GM18861 (cell line): ENCODE measurements at regions not wholly inside any gene's neighbourhood (a gene's known extent, or its start where the extent isn't known, plus 50 kb on each side); places are given as distances from the start of the nearest gene placed in this dataset.
"Not testable (repeated sequence)": the region's sequence is repeated elsewhere in the genome, so short reads cannot be mapped to it uniquely, and the experiment has no call there.

Source experiments
- ATAC-seq: cut with Tn5 transposase; IDR thresholded peaks from one replicate; pipeline ENCODE4 v1.9.1; 2021; ENCODE audit not compliant: unreplicated experiment

DNA sequence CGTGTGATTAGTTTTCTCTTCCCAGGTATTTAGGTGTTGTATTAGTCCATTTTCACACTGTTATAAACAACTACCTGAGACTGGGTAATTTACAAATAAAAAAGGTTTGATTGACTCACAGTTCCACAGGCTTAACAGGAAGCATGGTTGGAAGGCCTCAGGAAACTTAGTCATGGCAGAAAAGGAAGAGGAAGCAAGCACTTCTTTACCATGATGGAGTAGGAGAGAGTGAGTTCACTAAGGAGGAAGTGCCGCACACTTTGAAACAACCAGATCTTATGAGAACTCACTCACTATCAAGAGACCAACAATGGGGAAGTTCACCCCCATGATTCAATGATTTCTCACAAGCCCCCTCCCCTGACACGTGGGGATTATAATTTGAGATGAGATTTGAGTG is 1343.7 kb upstream of the GOT2 start:
- no peak for ATAC-seq

DNA sequence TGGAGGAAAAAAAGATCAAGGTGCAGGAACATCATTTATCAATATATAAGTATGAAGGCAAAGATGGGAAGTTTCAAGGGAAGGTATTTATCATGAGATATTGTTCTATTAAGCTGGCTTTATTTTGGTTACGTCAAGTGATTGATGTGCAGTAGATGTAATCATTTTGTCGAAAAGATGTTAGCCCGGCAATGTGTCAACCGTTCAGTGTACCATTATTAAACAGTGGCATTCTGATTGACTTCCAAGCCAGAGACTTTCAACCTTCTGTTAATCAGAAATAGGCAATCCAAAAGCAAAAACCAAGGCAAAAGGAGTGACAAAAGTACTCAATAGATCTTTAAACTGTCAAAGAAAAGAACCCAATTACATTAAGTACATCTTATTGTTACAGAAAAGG is 1340.3 kb upstream of the GOT2 start:
- ATAC-seq = no peak

DNA sequence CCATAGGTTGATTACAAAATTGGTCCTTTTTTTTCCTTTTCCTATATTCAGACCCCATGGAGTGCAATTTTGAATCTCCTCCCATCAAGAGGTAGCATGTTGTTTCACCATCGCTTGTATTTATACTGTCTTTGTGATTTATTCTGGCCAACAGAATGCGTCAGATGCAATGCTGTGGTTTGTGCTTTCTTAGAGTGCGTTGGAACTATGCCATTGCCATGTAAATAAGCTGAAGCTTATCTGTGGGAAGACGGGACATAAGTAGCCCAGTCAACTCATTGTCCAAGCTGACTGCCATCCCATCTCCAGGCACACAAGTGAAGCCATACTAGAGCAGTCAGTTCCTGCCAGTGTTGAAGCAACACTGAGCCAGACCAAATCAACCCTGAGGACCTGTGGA is 1339.3 kb upstream of the GOT2 start:
- no peak for ATAC-seq

DNA sequence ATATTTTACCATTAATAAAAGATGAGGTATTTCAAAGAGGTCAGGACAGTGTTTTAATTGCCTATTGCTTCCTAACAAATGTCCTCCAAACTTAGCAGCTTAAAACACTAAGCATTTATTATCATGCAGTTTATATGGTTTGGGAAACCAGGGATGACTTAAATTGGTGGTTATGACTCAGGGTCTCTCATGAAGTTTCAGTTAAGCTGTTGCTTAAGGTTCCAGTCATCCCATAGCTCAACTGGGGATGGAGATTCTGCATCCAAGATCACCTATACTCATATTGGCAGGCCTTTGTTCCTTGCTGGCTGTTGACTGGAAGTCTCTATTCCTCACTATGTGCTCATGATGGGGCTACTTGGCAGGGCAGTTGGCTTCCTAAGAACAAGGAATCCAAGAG is 1329.9 kb upstream of the GOT2 start:
- no peak for ATAC-seq

DNA sequence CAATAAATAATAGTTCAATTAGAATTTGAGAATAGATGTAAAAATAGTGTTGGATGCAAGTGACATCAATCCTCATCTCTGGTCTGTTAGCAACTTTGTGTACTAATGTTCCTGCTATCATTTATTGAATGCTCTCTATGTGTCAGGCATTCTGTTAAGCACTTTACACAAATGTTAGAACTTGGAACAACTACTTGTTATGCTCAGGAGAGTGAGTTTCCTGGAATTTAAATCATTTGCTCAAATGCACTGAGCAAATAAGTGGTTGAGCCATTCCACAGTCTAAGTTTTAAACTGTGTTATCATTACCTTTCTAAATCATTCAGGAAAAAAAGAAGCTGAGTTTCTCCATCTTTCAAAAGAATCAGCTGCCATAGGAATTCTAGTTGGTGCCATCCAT is 1327.3 kb upstream of the GOT2 start:
- no peak for ATAC-seq

DNA sequence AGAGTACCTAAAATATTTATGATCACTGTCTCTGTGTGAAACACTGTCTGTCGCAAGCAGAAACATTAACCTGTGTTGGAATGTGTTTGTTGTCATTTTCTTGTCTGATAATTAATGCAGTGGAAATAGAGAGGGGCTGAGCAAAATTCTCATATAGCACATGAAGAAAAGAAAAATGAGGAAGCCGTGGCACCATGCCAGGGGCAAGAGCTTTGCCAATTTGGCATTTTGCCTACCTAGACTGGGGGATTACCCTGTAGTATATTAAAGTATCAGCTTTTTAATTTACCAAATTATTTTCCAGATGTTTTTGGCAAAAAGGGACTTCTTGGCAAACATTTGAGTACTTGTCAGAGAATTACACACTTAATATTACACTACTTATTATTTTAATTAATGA is 1326.6 kb upstream of the GOT2 start:
- ATAC-seq = no peak

DNA sequence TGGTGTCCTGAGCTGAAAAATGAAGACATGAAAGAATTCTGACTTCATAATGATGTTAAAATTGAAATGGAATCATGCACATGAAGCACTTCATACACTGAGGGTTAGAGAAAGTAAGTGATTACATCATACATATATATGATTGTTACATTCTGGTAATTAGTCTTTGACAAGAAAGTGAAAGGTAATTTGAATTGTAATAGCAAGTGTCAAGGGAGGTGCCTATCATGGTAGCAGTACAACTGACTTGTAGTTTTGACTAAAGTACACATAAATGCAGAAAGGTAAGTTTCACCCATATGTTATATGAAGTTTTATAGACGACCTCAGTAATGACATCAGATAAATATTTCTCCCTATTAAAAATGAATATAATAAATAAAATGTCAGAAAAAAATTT is 1325.0 kb upstream of the GOT2 start:
- ATAC-seq = no peak

DNA sequence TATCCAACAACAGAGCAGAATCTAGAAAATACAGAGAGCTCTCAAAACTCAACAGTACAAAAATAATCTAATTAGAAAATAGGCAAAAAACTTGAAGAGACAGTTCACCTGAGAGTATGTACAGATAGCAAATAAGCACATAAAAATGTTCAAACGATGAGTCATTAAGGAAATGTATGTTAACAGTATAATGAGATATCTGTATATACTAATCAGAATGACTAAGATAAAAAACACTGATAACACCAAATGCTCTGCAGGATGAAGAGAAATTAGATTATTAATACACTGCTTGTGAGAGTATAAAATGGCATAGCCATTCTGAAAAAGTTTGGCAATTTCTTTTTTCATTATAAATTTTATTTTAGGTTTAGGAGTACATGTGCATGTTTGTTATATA is 1307.6 kb upstream of the GOT2 start:
- ATAC-seq = no peak

DNA sequence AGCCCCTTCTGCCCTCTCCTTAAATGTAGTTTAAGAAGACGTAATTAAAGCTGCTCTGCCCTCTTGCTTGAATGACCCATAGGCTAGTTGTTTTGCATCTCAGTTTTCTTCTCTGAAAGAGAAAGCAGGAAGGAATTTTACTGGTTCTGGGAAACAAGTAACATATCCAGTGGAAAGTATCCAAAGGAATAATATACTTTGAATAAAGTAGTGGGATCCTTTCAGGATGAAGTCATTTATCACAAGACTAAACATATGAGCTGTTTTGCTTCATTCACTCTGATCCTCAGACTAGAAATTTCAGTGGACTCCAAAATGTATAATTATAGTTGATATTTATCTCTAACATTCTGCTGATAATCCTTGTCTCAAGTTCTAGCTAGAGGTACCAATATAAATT is 1297.6 kb upstream of the GOT2 start:
- no peak for ATAC-seq

DNA sequence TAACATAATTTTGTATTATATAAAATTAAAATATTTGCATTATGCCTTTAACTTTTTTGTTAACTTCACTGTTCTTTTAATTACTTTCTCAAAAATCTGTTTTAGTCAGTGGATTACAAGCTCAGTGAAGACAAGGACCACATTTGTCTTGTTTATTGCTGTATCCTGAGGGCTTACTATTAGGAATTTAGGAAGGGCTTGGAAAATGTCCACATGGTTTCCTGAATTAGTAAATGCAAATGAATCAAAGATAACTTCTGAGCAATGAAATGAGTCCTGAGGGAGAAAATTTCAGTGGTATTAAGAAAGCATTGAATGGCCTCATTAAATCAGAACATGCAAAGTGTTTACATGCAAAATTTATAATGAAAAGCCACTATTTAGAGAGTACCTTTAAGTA is 1293.2 kb upstream of the GOT2 start:
- no peak for ATAC-seq

DNA sequence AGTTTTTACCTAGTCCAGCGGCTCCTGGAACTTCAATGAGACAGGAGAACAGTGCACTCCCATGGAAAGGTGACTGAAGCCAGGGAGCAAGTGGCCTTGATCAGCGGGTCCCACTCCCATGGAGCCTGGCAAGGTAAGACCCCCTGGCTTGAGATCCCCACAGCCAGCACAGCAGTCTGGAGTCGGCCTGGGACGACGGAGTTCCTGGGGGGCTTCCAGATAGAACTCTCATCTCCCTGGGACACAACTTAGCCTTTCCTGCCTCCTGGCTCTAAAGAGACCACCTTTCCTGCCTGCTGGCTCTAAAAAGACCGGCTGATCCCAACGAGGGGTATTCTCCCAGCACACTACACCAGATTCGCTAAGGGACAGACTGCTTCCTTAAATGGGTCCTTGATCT is 1279.0 kb upstream of the GOT2 start:
- ATAC-seq = no peak

DNA sequence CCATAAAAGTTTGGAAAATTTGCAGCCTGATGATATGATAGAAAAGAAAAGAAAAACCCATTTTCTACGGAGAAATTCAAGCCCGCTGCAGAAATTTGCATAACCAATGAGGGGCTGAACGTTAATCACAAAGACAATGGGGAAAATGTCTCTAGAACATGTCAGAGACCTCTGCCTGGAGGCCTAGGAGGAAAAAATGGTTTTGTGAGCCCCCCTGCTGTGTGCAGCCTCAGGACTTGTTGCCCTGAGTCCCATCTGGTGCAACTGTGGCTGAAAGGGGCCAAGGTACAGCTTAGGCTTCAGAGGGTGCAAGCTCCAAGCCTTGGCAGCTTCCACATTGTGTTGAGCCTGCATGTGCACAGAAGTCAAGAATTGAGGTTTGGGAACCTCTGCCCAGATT is 1267.4 kb upstream of the GOT2 start:
- ATAC-seq = no peak

DNA sequence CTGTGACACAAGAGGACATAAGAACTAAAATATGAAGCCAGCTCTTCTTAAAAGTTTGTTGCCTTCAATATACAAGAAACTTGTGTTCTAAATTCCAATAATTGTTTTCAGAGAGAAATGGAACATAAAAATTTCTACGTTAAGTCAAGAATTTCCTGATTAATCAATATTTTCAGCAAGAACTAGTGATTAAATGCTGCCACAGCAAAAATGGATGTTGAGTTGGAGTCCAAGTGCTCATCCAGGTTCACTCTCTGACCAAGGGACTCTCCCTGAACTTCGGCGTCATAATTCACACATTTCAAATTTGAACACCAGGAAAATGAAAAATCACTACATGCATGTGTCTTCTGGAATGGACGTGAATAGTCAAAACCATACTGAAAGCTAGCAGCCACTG is 1263.6 kb upstream of the GOT2 start:
- no peak for ATAC-seq

DNA sequence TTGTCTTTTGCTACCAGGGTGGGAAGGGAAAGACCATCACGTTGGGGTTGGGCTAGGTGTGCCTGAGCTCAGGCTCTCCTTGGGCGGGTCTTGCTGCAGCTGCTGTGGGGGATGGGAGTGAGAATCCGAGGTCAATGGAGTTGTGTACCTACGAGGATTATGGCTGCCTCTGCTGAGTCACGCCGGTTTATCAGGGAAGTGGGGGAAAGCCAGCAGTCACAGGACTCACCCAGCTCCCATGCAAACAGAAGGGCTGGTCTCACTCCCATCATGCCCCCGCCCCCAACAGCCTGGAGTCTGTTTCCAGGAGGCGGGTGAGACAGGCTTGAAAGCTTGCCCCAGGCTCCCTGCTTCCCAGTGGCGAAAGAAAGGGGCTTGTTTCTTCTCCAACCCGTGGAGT is 1259.0 kb upstream of the GOT2 start:
- ATAC-seq = no peak

DNA sequence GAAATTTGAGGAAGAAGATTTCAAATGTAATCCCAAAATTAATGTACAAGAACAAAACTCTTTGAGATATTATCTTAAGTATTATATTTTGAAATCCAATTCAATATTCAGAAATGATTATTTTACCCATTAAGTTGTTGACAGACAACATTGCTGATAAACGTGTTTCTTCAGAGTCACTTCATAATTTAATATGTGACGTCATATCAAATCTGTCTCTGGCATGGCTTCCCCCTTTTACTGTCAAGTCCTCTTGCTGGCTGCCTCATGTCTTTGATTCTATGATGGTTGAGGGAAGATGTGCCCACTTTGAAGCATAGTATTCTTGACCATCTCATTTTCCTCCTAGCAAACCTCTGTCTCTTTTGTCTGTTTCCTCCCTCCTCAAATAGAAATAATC is 1257.1 kb upstream of the GOT2 start:
- ATAC-seq = no peak

DNA sequence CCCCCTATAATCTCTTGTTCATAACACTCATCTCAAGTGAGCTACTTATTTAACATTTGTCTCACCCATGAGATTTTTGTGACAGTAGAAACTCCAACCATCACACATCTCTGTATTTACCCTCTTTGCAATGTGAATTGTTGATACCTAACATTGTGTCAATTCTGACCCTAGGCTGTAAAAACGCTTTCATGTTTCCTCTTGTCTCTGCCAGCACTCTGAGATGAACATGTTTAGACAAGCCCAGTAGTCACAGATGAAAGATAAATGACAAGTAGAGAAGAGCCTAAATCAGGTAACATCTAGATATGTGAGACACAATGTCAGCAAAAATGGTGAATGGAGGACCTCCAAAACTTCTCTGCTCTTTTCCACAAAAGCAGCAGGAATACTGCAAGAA is 1254.5 kb upstream of the GOT2 start:
- no peak for ATAC-seq

DNA sequence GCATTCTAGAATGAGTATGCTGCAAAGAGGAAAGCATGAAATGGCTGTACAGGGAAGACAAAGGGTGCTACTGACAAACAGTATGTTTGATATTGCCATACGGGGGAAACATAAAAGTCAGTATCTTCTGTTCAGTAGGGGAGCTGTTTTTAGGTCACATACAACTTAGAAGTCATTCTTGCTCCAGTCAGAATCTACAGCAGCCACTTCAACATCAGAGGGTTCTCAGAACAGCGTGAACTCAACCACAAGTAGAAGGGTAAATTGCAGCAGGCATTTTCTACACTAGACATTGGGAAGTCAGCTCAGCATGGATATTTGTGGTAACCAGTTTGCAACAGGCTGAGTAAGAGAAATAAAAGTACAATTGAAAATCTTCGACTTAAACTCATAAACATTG is 1241.8 kb upstream of the GOT2 start:
- ATAC-seq = no peak

DNA sequence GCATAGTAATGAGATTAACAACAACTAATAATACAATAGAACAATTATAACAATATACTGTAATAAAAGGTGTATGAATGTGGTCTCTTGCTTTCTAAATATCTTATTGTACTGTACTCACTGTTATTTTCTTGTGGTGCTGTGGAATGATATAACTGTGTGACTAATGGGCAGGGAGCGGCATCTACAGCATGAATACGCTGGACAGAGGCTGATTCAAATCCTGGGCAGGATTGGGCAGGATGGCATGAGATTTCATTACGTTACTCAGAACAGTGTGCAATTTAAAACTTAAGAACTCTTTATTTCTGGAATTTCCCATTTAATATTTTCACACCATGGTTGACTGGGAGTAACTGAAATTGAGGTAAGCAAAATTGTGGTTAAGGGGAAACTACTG is 1239.8 kb upstream of the GOT2 start:
- no peak for ATAC-seq

DNA sequence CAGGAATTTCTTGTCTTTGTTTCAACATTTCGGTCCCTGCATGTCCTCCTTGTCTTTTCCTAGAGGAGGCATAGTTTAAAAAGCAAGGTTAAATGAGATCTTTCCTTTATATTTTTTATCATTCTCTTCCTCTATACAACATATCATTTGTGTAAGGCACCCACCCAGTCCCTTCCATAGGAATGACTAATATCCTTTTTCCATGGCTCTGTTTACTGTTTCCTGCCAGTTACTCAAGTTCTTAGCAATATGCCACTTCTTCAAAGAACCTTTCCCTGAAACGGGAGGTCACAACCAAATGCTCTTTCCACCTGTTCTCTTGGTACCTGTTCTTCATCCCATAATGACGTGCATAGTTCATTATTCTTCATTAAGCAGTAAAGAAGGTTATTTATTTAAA is 1237.1 kb upstream of the GOT2 start:
- ATAC-seq = no peak

DNA sequence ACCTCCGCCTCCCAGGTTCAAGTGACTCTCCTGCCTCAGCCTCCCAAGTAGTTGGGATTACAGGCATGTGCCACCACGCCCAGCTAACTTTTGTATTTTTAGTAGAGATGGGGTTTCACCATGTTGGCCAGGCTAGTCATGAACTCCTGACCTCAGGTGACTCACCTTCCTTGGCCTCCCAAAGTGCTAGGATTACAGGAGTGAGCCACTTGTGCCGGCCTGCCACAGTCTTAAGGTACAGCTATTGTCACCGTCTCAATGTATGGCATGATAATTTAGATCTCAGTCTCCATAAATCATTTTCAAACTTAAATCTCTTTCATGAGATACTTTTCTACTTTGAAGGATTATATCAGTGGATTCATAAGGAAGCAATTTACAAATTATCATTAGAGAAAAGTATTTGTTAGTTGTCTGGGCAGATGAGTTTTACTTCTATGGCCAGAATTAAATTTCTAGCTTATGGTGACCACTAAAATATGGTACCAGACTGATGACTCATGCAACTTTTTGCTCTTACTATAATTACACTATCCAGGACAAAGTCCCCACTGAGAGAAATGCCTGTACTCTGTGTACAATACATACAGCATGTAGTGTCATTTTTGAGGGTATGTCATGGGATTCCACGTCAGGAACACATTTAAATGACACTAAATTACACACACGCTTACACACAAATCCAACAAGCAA is 1230.3 kb upstream of the GOT2 start:
- ATAC-seq = no peak

DNA sequence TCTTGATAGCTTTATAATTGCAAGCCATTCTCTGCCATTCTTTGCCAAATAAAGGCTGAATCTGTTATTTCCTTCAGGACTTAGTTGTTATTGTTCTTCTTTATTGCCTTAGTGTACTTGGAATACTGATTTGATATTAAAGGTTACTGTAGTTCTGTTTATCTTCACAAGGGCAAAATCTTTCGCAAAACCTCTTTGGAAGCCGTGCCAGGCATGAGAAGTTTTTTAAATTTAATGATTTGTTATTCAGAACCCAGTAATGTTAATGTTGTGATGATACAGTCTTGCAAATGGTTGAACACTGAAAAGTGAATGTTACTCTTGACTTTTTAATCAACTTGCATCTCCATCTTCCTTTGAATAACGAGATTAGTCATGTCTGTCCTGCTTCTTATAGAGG is 1225.2 kb upstream of the GOT2 start:
- ATAC-seq = no peak

DNA sequence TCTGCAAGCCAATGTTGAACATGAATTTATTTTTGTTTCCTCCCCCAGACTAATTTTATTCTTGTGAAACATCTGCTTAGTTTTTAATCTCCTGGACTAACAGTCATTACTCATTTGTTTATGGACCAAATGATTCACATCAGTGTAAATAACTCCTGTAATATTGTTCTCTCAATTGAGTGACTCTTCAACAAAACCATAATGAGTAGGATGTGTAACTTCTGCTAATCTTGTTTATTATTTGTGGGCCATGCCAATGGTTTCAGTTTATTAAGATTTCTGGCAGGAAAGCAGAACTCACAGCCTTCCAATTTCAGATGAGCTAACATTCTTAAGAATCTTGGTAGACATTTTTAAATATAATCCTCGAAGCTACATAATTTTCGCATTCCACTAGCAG is 1216.3 kb upstream of the GOT2 start:
- no peak for ATAC-seq

DNA sequence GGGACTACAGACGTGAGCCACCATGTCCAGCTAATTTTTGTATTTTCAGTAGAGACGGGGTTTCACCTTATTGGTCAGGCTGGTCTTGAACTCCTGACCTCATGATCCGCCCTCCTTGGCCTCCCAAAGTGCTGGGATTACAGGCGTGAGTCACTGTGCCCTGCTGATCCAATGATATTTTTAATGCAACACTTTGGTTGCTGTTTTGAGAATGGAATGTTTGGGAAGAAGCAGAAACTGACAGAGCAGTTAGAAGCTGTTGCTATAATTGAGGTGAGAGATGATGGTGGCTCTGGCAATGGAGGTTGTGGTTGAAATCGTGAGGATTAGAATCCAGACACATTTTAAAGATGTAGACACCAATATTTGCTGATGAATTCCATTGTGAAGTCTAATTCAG is 1209.9 kb upstream of the GOT2 start:
- ATAC-seq = not testable (repeated sequence)

DNA sequence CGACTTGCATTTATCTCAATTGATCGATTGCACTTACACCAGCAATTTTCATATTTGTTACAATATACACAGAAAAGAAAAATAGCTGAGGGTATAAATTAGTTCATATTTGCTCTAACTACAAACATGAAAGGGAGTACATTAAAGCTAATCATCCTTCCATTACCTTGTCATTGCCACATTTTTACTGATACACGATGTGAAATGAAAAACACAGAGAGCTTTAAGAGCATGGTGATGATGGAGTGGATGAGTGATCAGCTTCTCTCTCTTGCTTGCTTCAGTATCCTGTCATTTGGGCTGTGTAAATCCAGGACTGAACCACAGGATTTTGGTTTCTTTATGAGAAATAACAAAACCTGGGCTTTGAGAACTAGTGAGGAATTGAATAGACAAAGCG is 1207.5 kb upstream of the GOT2 start:
- no peak for ATAC-seq
